ENCODE measurements at regions not wholly inside any gene's neighbourhood (a gene's known extent, or its start where the extent isn't known, plus 50 kb on each side); places are given as distances from the start of the nearest gene placed in this dataset.

GRCh38 chr18:22283116-22283395 lies 113.7 kb downstream of the GATA6 start:
- Histone ChIP-seq H3K9me3 (ENCODE audit: control insufficient read depth, insufficient read depth, low read length) (no peaks in the 10 kb centered on the region), H3K36me3 (ENCODE audit: control insufficient read depth, insufficient read depth, low read length) (no peaks in the 10 kb centered on the region), H3K4me1 (ENCODE audit: control insufficient read depth, insufficient read depth, low read length) (no peaks in the 10 kb centered on the region), H3K27me3 (ENCODE audit: control insufficient read depth, insufficient read depth, low read length) (no peaks in the 10 kb centered on the region), H3K4me3 (ENCODE audit: low read depth, low read length) (no peak overlapping the region), H3K9ac (ENCODE audit: low read depth, low read length) (no peak overlapping the region)

- Histone ChIP-seq H3K27me3 (ENCODE audit: control insufficient read depth, insufficient read depth, low read length) (no peaks in the 10 kb centered on the region), H3K9ac (ENCODE audit: low read depth, low read length) (no peak overlapping the region), H3K36me3 (ENCODE audit: control insufficient read depth, insufficient read depth, low read length) (no peaks in the 10 kb centered on the region), H3K9me3 (ENCODE audit: control insufficient read depth, insufficient read depth, low read length) (no peaks in the 10 kb centered on the region), H3K4me1 (ENCODE audit: control insufficient read depth, insufficient read depth, low read length) (no peaks in the 10 kb centered on the region), H3K4me3 (ENCODE audit: low read depth, low read length) (no peak overlapping the region)
Observed at GRCh38 chr18:22282311-22283115, 113.1 kb downstream of the GATA6 start.

- no peak overlapping the region for H3K4me3 ChIP-seq (ENCODE audit: low read depth, low read length)
- no peaks in the 10 kb centered on the region for H3K9me3 ChIP-seq (ENCODE audit: control insufficient read depth, insufficient read depth, low read length)
- H3K36me3 ChIP-seq (ENCODE audit: control insufficient read depth, insufficient read depth, low read length), result no peaks in the 10 kb centered on the region
- no peak overlapping the region for H3K9ac ChIP-seq (ENCODE audit: low read depth, low read length)
- no peaks in the 10 kb centered on the region for H3K27me3 ChIP-seq (ENCODE audit: control insufficient read depth, insufficient read depth, low read length)
- H3K4me1 ChIP-seq (ENCODE audit: control insufficient read depth, insufficient read depth, low read length), result no peaks in the 10 kb centered on the region
Observed at GRCh38 chr18:22280453-22280750, 111.0 kb downstream of the GATA6 start.

GRCh38 chr18:22279741-22280452 lies 110.5 kb downstream of the GATA6 start:
- H3K36me3 ChIP-seq (ENCODE audit: control insufficient read depth, insufficient read depth, low read length), result no peaks in the 10 kb centered on the region
- no peak overlapping the region for H3K4me3 ChIP-seq (ENCODE audit: low read depth, low read length)
- no peaks in the 10 kb centered on the region for H3K4me1 ChIP-seq (ENCODE audit: control insufficient read depth, insufficient read depth, low read length)
- no peak overlapping the region for H3K9ac ChIP-seq (ENCODE audit: low read depth, low read length)
- no peaks in the 10 kb centered on the region for H3K27me3 ChIP-seq (ENCODE audit: control insufficient read depth, insufficient read depth, low read length)
- H3K9me3 ChIP-seq (ENCODE audit: control insufficient read depth, insufficient read depth, low read length), result no peaks in the 10 kb centered on the region

GRCh38 chr18:22278798-22279197 lies 109.4 kb downstream of the GATA6 start:
- H3K4me3 ChIP-seq (ENCODE audit: low read depth, low read length), result no peak overlapping the region
- H3K4me1 ChIP-seq (ENCODE audit: control insufficient read depth, insufficient read depth, low read length), result no peaks in the 10 kb centered on the region
- no peaks in the 10 kb centered on the region for H3K36me3 ChIP-seq (ENCODE audit: control insufficient read depth, insufficient read depth, low read length)
- no peak overlapping the region for H3K9ac ChIP-seq (ENCODE audit: low read depth, low read length)
- H3K9me3 ChIP-seq (ENCODE audit: control insufficient read depth, insufficient read depth, low read length), result no peaks in the 10 kb centered on the region
- no peaks in the 10 kb centered on the region for H3K27me3 ChIP-seq (ENCODE audit: control insufficient read depth, insufficient read depth, low read length)

- no peak overlapping the region for H3K9ac ChIP-seq (ENCODE audit: low read depth, low read length)
- H3K4me3 ChIP-seq (ENCODE audit: low read depth, low read length), result no peak overlapping the region
- no peaks in the 10 kb centered on the region for H3K4me1 ChIP-seq (ENCODE audit: control insufficient read depth, insufficient read depth, low read length)
- H3K36me3 ChIP-seq (ENCODE audit: control insufficient read depth, insufficient read depth, low read length), result no peaks in the 10 kb centered on the region
- H3K27me3 ChIP-seq (ENCODE audit: control insufficient read depth, insufficient read depth, low read length), result no peaks in the 10 kb centered on the region
- no peaks in the 10 kb centered on the region for H3K9me3 ChIP-seq (ENCODE audit: control insufficient read depth, insufficient read depth, low read length)
Observed at GRCh38 chr18:22277758-22278157, 108.4 kb downstream of the GATA6 start.

GRCh38 chr18:22276334-22276713 lies 106.9 kb downstream of the GATA6 start:
- no peaks in the 10 kb centered on the region for H3K36me3 ChIP-seq (ENCODE audit: control insufficient read depth, insufficient read depth, low read length)
- H3K27me3 ChIP-seq (ENCODE audit: control insufficient read depth, insufficient read depth, low read length), result no peaks in the 10 kb centered on the region
- no peaks in the 10 kb centered on the region for H3K4me1 ChIP-seq (ENCODE audit: control insufficient read depth, insufficient read depth, low read length)

GRCh38 chr18:22275706-22276333 lies 106.4 kb downstream of the GATA6 start:
- no peaks in the 10 kb centered on the region for H3K4me1 ChIP-seq (ENCODE audit: control insufficient read depth, insufficient read depth, low read length)
- no peaks in the 10 kb centered on the region for H3K9me3 ChIP-seq (ENCODE audit: control insufficient read depth, insufficient read depth, low read length)
- H3K27me3 ChIP-seq (ENCODE audit: control insufficient read depth, insufficient read depth, low read length), result no peaks in the 10 kb centered on the region
- H3K9ac ChIP-seq (ENCODE audit: low read depth, low read length), result no peak overlapping the region
- H3K4me3 ChIP-seq (ENCODE audit: low read depth, low read length), result no peak overlapping the region
- H3K36me3 ChIP-seq (ENCODE audit: control insufficient read depth, insufficient read depth, low read length), result no peaks in the 10 kb centered on the region

More at GRCh38 chr18:22276334-22276713, 106.9 kb downstream of the GATA6 start:
- Histone ChIP-seq H3K4me3 (ENCODE audit: low read depth, low read length) (no peak overlapping the region), H3K9ac (ENCODE audit: low read depth, low read length) (no peak overlapping the region), H3K9me3 (ENCODE audit: control insufficient read depth, insufficient read depth, low read length) (no peaks in the 10 kb centered on the region)

GRCh38 chr18:22273101-22274039 lies 104.0 kb downstream of the GATA6 start:
- Histone ChIP-seq H3K9ac (ENCODE audit: low read depth, low read length) (no peak overlapping the region), H3K9me3 (ENCODE audit: control insufficient read depth, insufficient read depth, low read length) (no peaks in the 10 kb centered on the region), H3K4me3 (ENCODE audit: low read depth, low read length) (no peak overlapping the region), H3K36me3 (ENCODE audit: control insufficient read depth, insufficient read depth, low read length) (no peaks in the 10 kb centered on the region), H3K27me3 (ENCODE audit: control insufficient read depth, insufficient read depth, low read length) (no peaks in the 10 kb centered on the region), H3K4me1 (ENCODE audit: control insufficient read depth, insufficient read depth, low read length) (no peaks in the 10 kb centered on the region)

- Histone ChIP-seq H3K9me3 (ENCODE audit: control insufficient read depth, insufficient read depth, low read length) (no peaks in the 10 kb centered on the region), H3K27me3 (ENCODE audit: control insufficient read depth, insufficient read depth, low read length) (no peaks in the 10 kb centered on the region), H3K4me3 (ENCODE audit: low read depth, low read length) (no peak overlapping the region), H3K36me3 (ENCODE audit: control insufficient read depth, insufficient read depth, low read length) (no peaks in the 10 kb centered on the region), H3K4me1 (ENCODE audit: control insufficient read depth, insufficient read depth, low read length) (no peaks in the 10 kb centered on the region), H3K9ac (ENCODE audit: low read depth, low read length) (no peak overlapping the region)
Observed at GRCh38 chr18:22272242-22272641, 102.9 kb downstream of the GATA6 start.

- H3K9me3 ChIP-seq (ENCODE audit: control insufficient read depth, insufficient read depth, low read length), result no peaks in the 10 kb centered on the region
- H3K4me1 ChIP-seq (ENCODE audit: control insufficient read depth, insufficient read depth, low read length), result no peaks in the 10 kb centered on the region
- no peaks in the 10 kb centered on the region for H3K27me3 ChIP-seq (ENCODE audit: control insufficient read depth, insufficient read depth, low read length)
- H3K36me3 ChIP-seq (ENCODE audit: control insufficient read depth, insufficient read depth, low read length), result no peaks in the 10 kb centered on the region
- H3K9ac ChIP-seq (ENCODE audit: low read depth, low read length), result no peak overlapping the region
- H3K4me3 ChIP-seq (ENCODE audit: low read depth, low read length), result no peak overlapping the region
Observed at GRCh38 chr18:22271030-22271429, 101.6 kb downstream of the GATA6 start.

Data from iPS-15b (cell line).